ENCODE measurements at regions not wholly inside any gene's neighbourhood (a gene's known extent, or its start where the extent isn't known, plus 50 kb on each side); places are given as distances from the start of the nearest gene placed in this dataset.

- H3K27ac ChIP-seq, result no peak overlapping the region
- no peak overlapping the region for H2AFZ ChIP-seq
- DNase-seq, result no peak
- no peaks in the 10 kb centered on the region for H3K27me3 ChIP-seq (replicated peaks; ENCODE audit: insufficient read depth)
- TF ChIP-seq EZH2phosphoT487 (IDR thresholded peaks at IDR 0.05; ENCODE audit: insufficient read depth, low read depth) (no peak), EZH2 (IDR thresholded peaks at IDR 0.05; ENCODE audit: insufficient read depth, poor library complexity, severe bottlenecking) (no peak)
- H3K79me2 ChIP-seq (ENCODE audit: insufficient read depth), result no peaks in the 10 kb centered on the region
- no peaks in the 10 kb centered on the region for H3K9me3 ChIP-seq (ENCODE audit: low read depth)
- H3K4me2 ChIP-seq (ENCODE audit: unreplicated experiment), result no peak overlapping the region
- H3K4me3 ChIP-seq, result no peak overlapping the region
- in situ Hi-C loops (cut with MboI), result no loop called here
- no peaks in the 10 kb centered on the region for H3F3A ChIP-seq (ENCODE audit: insufficient read depth)
- H3K9me2 ChIP-seq (ENCODE audit: insufficient read depth), result no peaks in the 10 kb centered on the region
- no peak overlapping the region for H3K9ac ChIP-seq
- no peaks in the 10 kb centered on the region for H3K4me1 ChIP-seq (ENCODE audit: insufficient read depth)
- 64 to 86% methylated on average over 3 to 4 of the region's 4 CpGs for WGBS, 2 experiments (ENCODE audit: low coverage in 1 of 2, low lambda C conversion rate in 2 of 2, missing lambda C conversion rate in 2 of 2)
- H3K36me3 ChIP-seq (ENCODE audit: low read depth), result no peaks in the 10 kb centered on the region
- H4K20me1 ChIP-seq (ENCODE audit: insufficient read depth), result no peaks in the 10 kb centered on the region
Observed at GRCh38 chr5:56647099-56647850, 168.1 kb upstream of the MAP3K1 start.

DNA sequence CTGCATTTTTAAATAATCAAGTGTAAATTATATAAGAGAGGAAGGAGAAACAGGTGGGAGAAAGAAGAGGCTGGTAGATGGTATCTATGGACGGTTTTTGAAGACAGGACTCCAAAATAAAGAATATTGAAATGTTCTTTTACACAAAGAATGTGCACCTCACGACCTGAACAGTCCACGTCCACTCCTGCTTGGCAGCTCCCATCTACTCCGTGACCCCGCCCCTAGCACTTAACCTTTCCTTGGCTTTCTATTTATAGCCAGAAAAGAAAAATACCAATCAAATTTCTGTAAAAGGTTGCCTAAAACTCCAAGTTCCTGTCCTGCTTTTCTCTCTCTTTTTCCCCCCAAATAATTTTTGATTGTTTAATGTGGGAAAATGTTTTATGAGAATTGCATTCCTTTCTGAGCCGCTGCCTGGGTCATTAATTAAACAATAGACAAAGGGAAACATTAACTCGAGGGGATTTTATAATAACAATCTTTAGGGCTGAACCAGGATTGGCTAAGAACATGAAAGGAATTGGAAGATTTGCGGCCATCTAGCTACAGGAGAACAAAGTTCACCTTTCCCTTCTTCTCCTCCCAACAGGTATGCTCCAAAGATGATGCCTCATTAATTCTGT is 173.6 kb upstream of the MAP3K1 start:
- Histone ChIP-seq H3K27ac (no peak overlapping the region), H3K79me2 (ENCODE audit: insufficient read depth) (no peaks in the 10 kb centered on the region), H4K20me1 (ENCODE audit: insufficient read depth) (no peaks in the 10 kb centered on the region), H3K4me3 (no peak overlapping the region), H3K4me1 (ENCODE audit: insufficient read depth) (peaks cover 7% of the 10 kb centered on the region), H3K27me3 (replicated peaks; ENCODE audit: insufficient read depth) (0 out of 2 replicates have a peak, but pooled peaks cover 7% of the 10 kb centered on the region), H2AFZ (no peak overlapping the region), H3K36me3 (ENCODE audit: low read depth) (no peaks in the 10 kb centered on the region), H3K9me2 (ENCODE audit: insufficient read depth) (no peaks in the 10 kb centered on the region), H3F3A (ENCODE audit: insufficient read depth) (0 out of 2 replicates have a peak, but pooled peaks cover 6% of the 10 kb centered on the region), H3K9me3 (ENCODE audit: low read depth) (no peaks in the 10 kb centered on the region), H3K4me2 (ENCODE audit: unreplicated experiment) (no peak overlapping the region), H3K9ac (no peak overlapping the region)
- in situ Hi-C loops (cut with MboI), result no loop called here
- WGBS, 2 experiments (ENCODE audit: low coverage in 1 of 2, low lambda C conversion rate in 2 of 2, missing lambda C conversion rate in 2 of 2), result 41 to 44% methylated on average over 8 of the region's 8 CpGs
- no peak for DNase-seq
- no peak for TF ChIP-seq EZH2 (IDR thresholded peaks at IDR 0.05; ENCODE audit: insufficient read depth, poor library complexity, severe bottlenecking)
- TF ChIP-seq EZH2phosphoT487 (IDR thresholded peaks at IDR 0.05; ENCODE audit: insufficient read depth, low read depth), result no peak

DNA sequence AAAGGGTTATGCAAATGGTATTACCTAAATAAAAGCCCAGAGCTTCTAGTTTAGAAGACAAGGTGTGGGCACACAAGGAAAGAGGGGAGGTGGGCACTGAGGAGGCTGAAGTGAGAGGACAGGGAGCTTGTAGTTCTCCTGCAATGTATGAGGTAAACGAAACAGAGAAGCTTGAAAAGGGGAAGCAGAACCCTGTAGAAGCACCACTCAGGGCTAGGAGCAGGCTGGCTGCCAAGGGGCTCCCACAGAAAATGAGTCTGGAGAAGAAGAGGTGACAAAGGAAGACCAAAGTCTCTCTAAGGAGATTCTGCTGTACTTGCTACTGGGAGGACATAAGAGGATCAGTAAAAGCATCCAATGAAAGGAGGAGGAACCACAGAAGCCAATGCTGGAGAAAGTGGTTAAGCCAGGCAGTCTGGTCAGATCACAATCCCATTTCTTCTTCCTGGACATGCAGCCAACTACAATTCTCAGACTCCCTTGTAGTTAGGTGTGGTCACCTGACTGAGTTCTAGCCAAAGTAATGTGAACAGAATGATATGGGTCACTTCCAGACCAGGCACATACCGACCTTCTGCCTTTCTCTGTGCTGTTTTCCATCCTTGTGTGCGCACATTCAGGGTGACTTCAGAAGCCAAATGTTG is 174.5 kb upstream of the MAP3K1 start:
- TF ChIP-seq EZH2phosphoT487 (IDR thresholded peaks at IDR 0.05; ENCODE audit: insufficient read depth, low read depth) (no peak), EZH2 (IDR thresholded peaks at IDR 0.05; ENCODE audit: insufficient read depth, poor library complexity, severe bottlenecking) (no peak)
- 0 out of 2 replicates have a peak, but pooled peaks cover 7% of the 10 kb centered on the region for H3K27me3 ChIP-seq (replicated peaks; ENCODE audit: insufficient read depth)
- in situ Hi-C loops (cut with MboI), result no loop called here
- peaks cover 7% of the 10 kb centered on the region for H3K4me1 ChIP-seq (ENCODE audit: insufficient read depth)
- no peak overlapping the region for H3K4me2 ChIP-seq (ENCODE audit: unreplicated experiment)
- no peaks in the 10 kb centered on the region for H3K36me3 ChIP-seq (ENCODE audit: low read depth)
- H4K20me1 ChIP-seq (ENCODE audit: insufficient read depth), result no peaks in the 10 kb centered on the region
- no peak for DNase-seq
- no peaks in the 10 kb centered on the region for H3K9me2 ChIP-seq (ENCODE audit: insufficient read depth)
- no peak overlapping the region for H3K27ac ChIP-seq
- H3K4me3 ChIP-seq, result no peak overlapping the region
- no peaks in the 10 kb centered on the region for H3K79me2 ChIP-seq (ENCODE audit: insufficient read depth)
- no peak overlapping the region for H3K9ac ChIP-seq
- 40 to 46% methylated on average over 3 of the region's 3 CpGs for WGBS, 2 experiments (ENCODE audit: low coverage in 1 of 2, low lambda C conversion rate in 2 of 2, missing lambda C conversion rate in 2 of 2)
- H3K9me3 ChIP-seq (ENCODE audit: low read depth), result no peaks in the 10 kb centered on the region
- H3F3A ChIP-seq (ENCODE audit: insufficient read depth), result 0 out of 2 replicates have a peak, but pooled peaks cover 6% of the 10 kb centered on the region
- no peak overlapping the region for H2AFZ ChIP-seq

DNA sequence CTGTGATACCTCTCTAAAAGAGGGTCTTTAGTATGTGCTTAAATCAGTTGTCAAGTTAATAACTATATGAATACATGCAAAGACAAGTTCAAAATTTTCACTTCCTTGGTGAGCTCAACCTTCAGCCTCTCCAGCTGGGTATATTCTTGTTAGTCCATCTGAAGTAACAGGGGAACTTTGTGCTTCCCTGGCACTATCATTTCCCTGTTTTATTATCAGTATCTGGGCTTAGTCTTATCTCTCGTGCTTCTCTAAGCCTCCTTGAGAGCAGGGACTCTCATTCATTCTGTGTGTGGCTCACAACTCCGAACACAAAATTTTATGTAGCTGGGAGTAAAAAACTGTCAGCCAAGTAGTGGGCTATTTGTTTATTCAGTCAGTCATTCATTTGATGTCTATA is 175.9 kb upstream of the MAP3K1 start:
- DNase-seq, result no peak
- H3F3A ChIP-seq (ENCODE audit: insufficient read depth), result 0 out of 2 replicates have a peak, but pooled peaks cover 6% of the 10 kb centered on the region
- peaks cover 7% of the 10 kb centered on the region for H3K4me1 ChIP-seq (ENCODE audit: insufficient read depth)
- WGBS, 2 experiments (ENCODE audit: low coverage in 1 of 2, low lambda C conversion rate in 2 of 2, missing lambda C conversion rate in 2 of 2), result 29 to 31% methylated on average over 2 of the region's 2 CpGs
- 0 out of 2 replicates have a peak, but pooled peaks cover 7% of the 10 kb centered on the region for H3K27me3 ChIP-seq (replicated peaks; ENCODE audit: insufficient read depth)
- no peak overlapping the region for H3K27ac ChIP-seq
- no peak overlapping the region for H3K4me3 ChIP-seq
- in situ Hi-C loops (cut with MboI), result no loop called here
- no peaks in the 10 kb centered on the region for H3K79me2 ChIP-seq (ENCODE audit: insufficient read depth)
- no peaks in the 10 kb centered on the region for H3K36me3 ChIP-seq (ENCODE audit: low read depth)
- no peaks in the 10 kb centered on the region for H3K9me2 ChIP-seq (ENCODE audit: insufficient read depth)
- TF ChIP-seq EZH2 (IDR thresholded peaks at IDR 0.05; ENCODE audit: insufficient read depth, poor library complexity, severe bottlenecking) (no peak), EZH2phosphoT487 (IDR thresholded peaks at IDR 0.05; ENCODE audit: insufficient read depth, low read depth) (no peak)
- no peak overlapping the region for H3K9ac ChIP-seq
- H3K9me3 ChIP-seq (ENCODE audit: low read depth), result no peaks in the 10 kb centered on the region
- no peak overlapping the region for H3K4me2 ChIP-seq (ENCODE audit: unreplicated experiment)
- H4K20me1 ChIP-seq (ENCODE audit: insufficient read depth), result no peaks in the 10 kb centered on the region
- H2AFZ ChIP-seq, result no peak overlapping the region

All from GM23248 (cell line).